GM12864 (cell line): ENCODE measurements at regions not wholly inside any gene's neighbourhood (a gene's known extent, or its start where the extent isn't known, plus 50 kb on each side); places are given as distances from the start of the nearest gene placed in this dataset.

Experiments
- DNase-seq: peaks from one replicate; pipeline ENCODE4 v3.0.0-alpha.2; 2011; ENCODE audit warnings: low read depth
- H3K4me3 ChIP-seq: 2 replicates; pipeline ENCODE4 v1.5.1; 2011; ENCODE audit warnings: mild to moderate bottlenecking, low read depth, low read length, control low read depth
- TF ChIP-seq, protein P1 (sequence below): IDR thresholded peaks from 2 replicates; pipeline ENCODE4 v1.5.1; 2011; ENCODE audit warnings: low read depth, mild to moderate bottlenecking, moderate library complexity, low read length, control low read depth, inconsistent platforms; ENCODE audit errors: missing control alignments

DNA sequence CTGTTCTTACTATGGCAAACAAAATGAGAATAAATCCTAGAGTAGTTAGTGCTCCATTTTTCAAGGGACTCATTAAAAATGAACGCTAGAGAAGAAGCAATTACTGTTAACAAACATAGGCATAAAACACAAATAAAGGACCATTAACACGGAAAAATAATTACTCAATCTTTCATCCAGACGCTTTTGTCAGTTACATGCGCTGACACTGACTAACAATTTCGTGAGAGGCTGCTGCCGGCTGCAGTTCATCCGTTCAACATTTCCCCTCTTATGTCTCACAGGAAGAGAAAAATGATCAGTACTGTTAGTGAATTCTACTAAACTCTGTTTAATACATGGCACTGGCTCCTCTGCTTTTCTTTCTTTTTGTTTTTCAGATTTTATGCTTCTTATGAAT lies 472.7 kb upstream of the FLRT2 start:
- TF ChIP-seq, protein P1, sequence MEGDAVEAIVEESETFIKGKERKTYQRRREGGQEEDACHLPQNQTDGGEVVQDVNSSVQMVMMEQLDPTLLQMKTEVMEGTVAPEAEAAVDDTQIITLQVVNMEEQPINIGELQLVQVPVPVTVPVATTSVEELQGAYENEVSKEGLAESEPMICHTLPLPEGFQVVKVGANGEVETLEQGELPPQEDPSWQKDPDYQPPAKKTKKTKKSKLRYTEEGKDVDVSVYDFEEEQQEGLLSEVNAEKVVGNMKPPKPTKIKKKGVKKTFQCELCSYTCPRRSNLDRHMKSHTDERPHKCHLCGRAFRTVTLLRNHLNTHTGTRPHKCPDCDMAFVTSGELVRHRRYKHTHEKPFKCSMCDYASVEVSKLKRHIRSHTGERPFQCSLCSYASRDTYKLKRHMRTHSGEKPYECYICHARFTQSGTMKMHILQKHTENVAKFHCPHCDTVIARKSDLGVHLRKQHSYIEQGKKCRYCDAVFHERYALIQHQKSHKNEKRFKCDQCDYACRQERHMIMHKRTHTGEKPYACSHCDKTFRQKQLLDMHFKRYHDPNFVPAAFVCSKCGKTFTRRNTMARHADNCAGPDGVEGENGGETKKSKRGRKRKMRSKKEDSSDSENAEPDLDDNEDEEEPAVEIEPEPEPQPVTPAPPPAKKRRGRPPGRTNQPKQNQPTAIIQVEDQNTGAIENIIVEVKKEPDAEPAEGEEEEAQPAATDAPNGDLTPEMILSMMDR, result no peak
- DNase-seq, result no peak
- H3K4me3 ChIP-seq, result no peak overlapping the region

DNA sequence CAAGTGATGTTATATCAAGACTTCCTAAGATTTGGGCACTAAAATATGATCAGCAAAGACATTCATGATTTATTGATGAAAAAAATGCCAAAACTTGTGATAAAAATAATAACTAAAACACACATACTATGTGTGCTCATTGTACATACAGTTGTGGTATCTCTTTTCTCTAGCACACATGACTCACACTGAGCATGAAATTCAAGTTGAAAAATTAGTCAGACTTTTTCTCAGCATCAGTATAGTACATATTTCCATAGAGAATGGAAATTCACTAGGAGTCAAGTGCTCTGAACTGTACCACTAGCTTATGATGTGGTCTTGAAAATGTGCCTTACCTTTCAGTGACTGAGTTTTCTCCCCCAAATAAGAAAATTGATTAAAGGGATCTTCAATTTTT lies 471.8 kb upstream of the FLRT2 start:
- TF ChIP-seq, protein P1, result no peak
- DNase-seq, result no peak
- no peak overlapping the region for H3K4me3 ChIP-seq

DNA sequence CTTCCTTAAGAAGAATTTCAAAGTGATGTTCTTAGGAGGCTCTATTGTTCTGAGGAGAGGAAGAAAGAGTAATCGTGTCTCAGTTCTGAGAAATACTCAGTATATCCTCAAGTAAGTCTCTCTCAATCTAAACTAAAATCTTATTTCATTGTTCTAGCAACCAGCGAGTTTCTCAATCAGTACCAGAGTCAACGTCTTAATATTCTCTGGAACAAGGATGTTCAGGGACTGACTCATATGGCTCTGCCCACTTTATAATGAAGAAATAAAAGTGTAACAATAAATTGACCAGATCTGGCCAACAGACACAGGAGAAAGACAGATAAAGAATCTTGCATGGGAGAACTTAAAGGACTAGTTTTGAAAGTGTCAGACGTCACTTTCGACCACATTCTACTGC lies 469.8 kb upstream of the FLRT2 start:
- TF ChIP-seq, protein P1, result no peak

DNA sequence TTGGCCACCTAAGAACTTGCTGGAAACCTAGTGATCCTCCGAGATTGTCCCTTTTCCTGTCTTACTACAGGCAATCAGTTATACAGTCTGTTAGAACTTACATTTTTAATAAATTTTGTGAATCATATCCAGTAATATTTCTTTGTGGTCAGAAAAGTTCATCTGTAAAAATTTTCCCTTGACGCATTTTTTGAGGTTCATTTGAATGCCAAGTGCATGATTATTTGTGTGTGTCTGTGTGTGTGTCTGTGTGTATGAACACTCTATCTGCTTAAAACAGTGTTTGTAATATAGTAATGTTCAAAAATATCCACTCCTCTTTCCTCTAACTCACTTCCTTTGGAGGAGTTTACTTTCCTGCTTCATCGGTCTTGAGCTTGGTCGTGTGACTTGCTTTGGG lies 468.7 kb upstream of the FLRT2 start:
- TF ChIP-seq, protein P1, result no peak
- H3K4me3 ChIP-seq, result no peak overlapping the region
- DNase-seq, result no peak

More for the DNA sequence above, 469.8 kb upstream of the FLRT2 start:
- no peak overlapping the region for H3K4me3 ChIP-seq
- DNase-seq, result no peak

DNA sequence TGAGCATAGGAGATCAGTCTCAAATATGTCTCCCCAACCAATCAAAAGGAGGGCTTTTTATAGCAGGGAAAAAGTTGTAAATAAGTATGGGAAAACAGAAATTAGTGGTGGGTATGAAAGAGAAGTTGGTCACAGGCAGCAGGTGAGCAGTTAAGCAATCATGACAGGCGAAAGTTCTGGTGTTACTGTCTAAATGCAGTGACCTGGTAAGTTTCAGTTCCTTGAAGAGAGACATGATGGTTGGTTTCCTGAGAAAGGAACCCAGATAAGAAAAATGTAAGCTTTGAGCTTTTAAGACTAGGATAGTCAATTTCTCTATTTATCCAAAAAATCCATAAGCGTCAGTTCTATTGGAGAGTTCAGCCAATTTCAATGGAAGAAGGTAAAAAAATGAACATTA lies 466.2 kb upstream of the FLRT2 start:
- H3K4me3 ChIP-seq, result no peak overlapping the region
- DNase-seq, result no peak
- TF ChIP-seq, protein P1, result no peak

DNA sequence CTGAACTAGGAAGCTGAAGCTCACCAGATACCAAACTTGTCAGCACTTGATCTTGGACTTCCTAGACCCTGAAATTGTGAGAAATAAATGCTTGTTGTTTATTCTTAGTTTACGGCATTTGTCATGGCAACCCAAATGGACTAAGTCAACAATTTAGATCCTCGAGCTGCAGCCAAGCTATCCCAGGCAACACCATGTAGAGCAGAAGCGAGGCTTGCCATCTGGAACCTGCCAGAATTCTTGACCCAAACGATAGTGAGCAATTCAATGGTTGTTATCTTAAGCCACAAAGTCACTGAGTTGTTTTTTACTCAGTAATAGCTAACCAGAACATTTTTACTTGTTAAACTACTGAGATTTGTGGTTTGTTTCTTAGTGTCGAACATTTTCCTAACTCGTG lies 458.5 kb upstream of the FLRT2 start:
- DNase-seq, result no peak
- TF ChIP-seq, protein P1, result no peak

DNA sequence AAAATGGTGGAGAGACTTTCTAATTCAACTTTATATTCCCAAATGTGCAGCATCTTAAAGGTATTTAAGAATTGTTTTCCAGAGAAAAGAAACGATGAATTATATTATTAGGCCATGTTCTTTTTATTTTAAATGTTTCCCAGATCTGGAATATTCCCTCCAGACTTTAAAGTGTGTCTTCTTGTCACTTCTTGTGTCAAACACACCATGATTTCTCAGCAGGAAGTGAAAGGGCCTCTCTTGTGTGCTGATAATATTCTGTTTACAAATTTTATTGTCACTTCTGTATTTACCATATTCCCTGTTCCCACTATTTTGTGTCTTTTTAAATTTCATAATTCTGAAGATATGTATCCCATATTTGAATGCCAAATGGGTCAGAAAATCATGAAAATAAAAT lies 455.0 kb upstream of the FLRT2 start:
- DNase-seq, result no peak
- no peak overlapping the region for H3K4me3 ChIP-seq
- TF ChIP-seq, protein P1, result no peak

More for the DNA sequence above, 458.5 kb upstream of the FLRT2 start:
- H3K4me3 ChIP-seq, result no peak overlapping the region
